PC-9 (cell line): ENCODE measurements at regions not wholly inside any gene's neighbourhood (a gene's known extent, or its start where the extent isn't known, plus 50 kb on each side); places are given as distances from the start of the nearest gene placed in this dataset.

ENCODE experiments used
- BruUV-seq: library from RNA; stranded (reverse); fragments of 400-500 nt; replicated peaks from 2 replicates; lab custom pipeline; 2021; lab: Mats Ljungman, UMichigan
- CTCF ChIA-PET: fragments of 300-600 bp; sonication (Branson Sonifier 250); formaldehyde crosslinking; loops from one replicate; lab custom pipeline; 2022; ENCODE audit warnings: antibody characterized with exemption; lab: Charles Lee
- POLR2A ChIA-PET: fragments of 300-600 bp; sonication (Branson Sonifier 250); formaldehyde crosslinking; loops from one replicate; lab custom pipeline; 2022; ENCODE audit warnings: antibody characterized with exemption; ENCODE audit not compliant: unreplicated experiment; lab: Charles Lee
- DNase-seq, 2 experiments: peaks; one replicate each; pipeline versions ENCODE4 v3.0.0 to v3.0.0-alpha.2; 2015 to 2022; ENCODE audit warnings: mixed read lengths in 1 of 2
- H2AFZ ChIP-seq: fragments of 200-600 bp; sonication (generic); 2 replicates; pipeline ENCODE4 v1.8.1; 2017; ENCODE audit warnings: antibody characterized with exemption
- H3F3A ChIP-seq: fragments of 200-600 bp; sonication (generic); 2 replicates; pipeline ENCODE4 v1.8.1; 2017; ENCODE audit warnings: antibody characterized with exemption, mild to moderate bottlenecking, low read depth; ENCODE audit not compliant: insufficient read depth
- H3K27ac ChIP-seq: fragments of 200-600 bp; sonication (generic); 2 replicates; pipeline ENCODE4 v1.6.1; 2016; ENCODE audit warnings: mixed run types
- H3K27me3 ChIP-seq: fragments of 200-600 bp; sonication (generic); 2 replicates; pipeline ENCODE4 v1.6.1; 2016; ENCODE audit warnings: low read depth, mixed run types; ENCODE audit not compliant: insufficient read depth
- H3K36me3 ChIP-seq: fragments of 200-600 bp; sonication (generic); 2 replicates; pipeline ENCODE4 v1.6.1; 2016; ENCODE audit warnings: low read depth, mixed run types
- H3K4me1 ChIP-seq: fragments of 200-600 bp; sonication (generic); replicated peaks from 2 replicates; pipeline ENCODE4 v1.6.1; 2016; ENCODE audit warnings: mixed run types; ENCODE audit not compliant: insufficient read depth
- H3K4me2 ChIP-seq: fragments of 200-600 bp; sonication (generic); 2 replicates; pipeline ENCODE4 v1.6.1; 2017; ENCODE audit warnings: mixed run types
- H3K4me3 ChIP-seq: fragments of 200-600 bp; sonication (generic); 2 replicates; pipeline ENCODE4 v1.6.1; 2016; ENCODE audit warnings: mixed run types
- H3K79me2 ChIP-seq: fragments of 200-600 bp; sonication (generic); 2 replicates; pipeline ENCODE4 v1.6.1; 2017; ENCODE audit warnings: low read depth, mixed run types
- H3K9me2 ChIP-seq: fragments of 200-600 bp; sonication (generic); 2 replicates; pipeline ENCODE4 v1.8.1; 2017; ENCODE audit warnings: mild to moderate bottlenecking; ENCODE audit not compliant: insufficient read depth
- H3K9me3 ChIP-seq: fragments of 200-600 bp; sonication (generic); 2 replicates; pipeline ENCODE4 v1.8.1; 2016; ENCODE audit warnings: low read depth; ENCODE audit not compliant: insufficient read depth
- H4K20me1 ChIP-seq: fragments of 200-600 bp; sonication (generic); 2 replicates; pipeline ENCODE4 v1.8.1; 2017; ENCODE audit not compliant: insufficient read depth
- EZH2 ChIP-seq: fragments of 200-600 bp; sonication (generic); IDR thresholded peaks from 2 replicates; pipeline ENCODE4 v1.8.0; 2017; ENCODE audit warnings: antibody characterized with exemption, low read depth
- intact Hi-C: fragments of 100-400 bp; cut with micrococcal nuclease; formaldehyde crosslinking; loops from one replicate; pipeline ENCODE4 v1.10.0; 2022; ENCODE audit not compliant: unreplicated experiment
- TF ChIP-seq, protein P1 (sequence below): fragments of 200-600 bp; sonication (generic); conservative IDR thresholded peaks from 2 replicates; pipeline ENCODE4 v1.6.1; 2017; ENCODE audit warnings: mixed run types, antibody characterized with exemption, mild to moderate bottlenecking, moderate library complexity

DNA sequence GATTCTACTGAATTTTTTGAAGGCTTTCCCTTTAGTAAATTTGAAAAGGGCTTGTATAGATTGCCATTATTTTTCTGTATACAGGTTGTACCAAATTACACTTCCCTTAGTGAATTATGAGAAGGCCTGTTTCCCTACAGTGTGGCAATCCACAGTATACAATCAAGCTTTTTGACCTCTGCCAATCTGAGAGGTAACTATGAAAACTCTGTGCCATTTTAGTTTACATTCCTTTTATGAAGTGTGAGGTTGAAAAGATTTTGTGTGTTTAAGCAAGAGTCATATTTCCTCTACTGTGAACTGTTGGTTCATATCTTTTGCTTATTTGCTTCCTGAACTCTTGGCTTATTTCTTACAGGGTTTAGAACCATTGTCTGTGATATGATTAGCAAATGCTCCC is 432.5 kb downstream of the KCNA4 start:
- POLR2A ChIA-PET: no interaction called here
- CTCF ChIA-PET: no interaction called here
- TF ChIP-seq, protein P1, sequence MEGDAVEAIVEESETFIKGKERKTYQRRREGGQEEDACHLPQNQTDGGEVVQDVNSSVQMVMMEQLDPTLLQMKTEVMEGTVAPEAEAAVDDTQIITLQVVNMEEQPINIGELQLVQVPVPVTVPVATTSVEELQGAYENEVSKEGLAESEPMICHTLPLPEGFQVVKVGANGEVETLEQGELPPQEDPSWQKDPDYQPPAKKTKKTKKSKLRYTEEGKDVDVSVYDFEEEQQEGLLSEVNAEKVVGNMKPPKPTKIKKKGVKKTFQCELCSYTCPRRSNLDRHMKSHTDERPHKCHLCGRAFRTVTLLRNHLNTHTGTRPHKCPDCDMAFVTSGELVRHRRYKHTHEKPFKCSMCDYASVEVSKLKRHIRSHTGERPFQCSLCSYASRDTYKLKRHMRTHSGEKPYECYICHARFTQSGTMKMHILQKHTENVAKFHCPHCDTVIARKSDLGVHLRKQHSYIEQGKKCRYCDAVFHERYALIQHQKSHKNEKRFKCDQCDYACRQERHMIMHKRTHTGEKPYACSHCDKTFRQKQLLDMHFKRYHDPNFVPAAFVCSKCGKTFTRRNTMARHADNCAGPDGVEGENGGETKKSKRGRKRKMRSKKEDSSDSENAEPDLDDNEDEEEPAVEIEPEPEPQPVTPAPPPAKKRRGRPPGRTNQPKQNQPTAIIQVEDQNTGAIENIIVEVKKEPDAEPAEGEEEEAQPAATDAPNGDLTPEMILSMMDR: no peak
- no peak for TF ChIP-seq EZH2
- no peak overlapping the region for H2AFZ ChIP-seq
- H3K27ac ChIP-seq: no peak overlapping the region
- DNase-seq: no peak
- no peaks in the 10 kb centered on the region for H3K36me3 ChIP-seq
- no peaks in the 10 kb centered on the region for H3K27me3 ChIP-seq
- H3F3A ChIP-seq: no peaks in the 10 kb centered on the region
- H4K20me1 ChIP-seq: no peaks in the 10 kb centered on the region; the same call in 1 of the 2 replicates
- no peaks in the 10 kb centered on the region for H3K4me1 ChIP-seq
- H3K9me3 ChIP-seq: no peaks in the 10 kb centered on the region
- BruUV-seq: no TSS peak
- no peak overlapping the region for H3K4me2 ChIP-seq
- H3K9me2 ChIP-seq: 0 out of 2 replicates have a peak, but pooled peaks cover 4% of the 10 kb centered on the region
- intact Hi-C loops: no loop called here
- H3K4me3 ChIP-seq: no peak overlapping the region
- H3K79me2 ChIP-seq: no peaks in the 10 kb centered on the region

- Histone ChIP-seq H3K9me3 (no peaks in the 10 kb centered on the region), H3K4me1 (no peaks in the 10 kb centered on the region), H3K4me3 (no peak overlapping the region), H3F3A (no peaks in the 10 kb centered on the region), H3K79me2 (no peaks in the 10 kb centered on the region), H3K36me3 (no peaks in the 10 kb centered on the region), H3K9me2 (0 out of 2 replicates have a peak, but pooled peaks cover 6% of the 10 kb centered on the region), H3K4me2 (no peak overlapping the region), H3K27ac (no peak overlapping the region), H2AFZ (no peak overlapping the region), H4K20me1 (no peaks in the 10 kb centered on the region; the same call in 1 of the 2 replicates), H3K27me3 (no peaks in the 10 kb centered on the region)
- no TSS peak for BruUV-seq
- intact Hi-C loops: no loop called here
- ChIA-PET POLR2A (interaction anchor here (0.6 kb wide), 1 partner anchor 1094 kb away, joined by 6 read pairs; no protein-coding TSS in a partner anchor), CTCF (interaction anchor here (0.5 kb wide), 1 partner anchor 306 kb away, joined by 3 read pairs; no protein-coding TSS in a partner anchor)
- TF ChIP-seq EZH2: no peak
- TF ChIP-seq, protein P1: no peak
- DNase-seq: no peak
Observed at GRCh38 chr11:29578806-29579205, 438.0 kb downstream of the KCNA4 start.

DNA sequence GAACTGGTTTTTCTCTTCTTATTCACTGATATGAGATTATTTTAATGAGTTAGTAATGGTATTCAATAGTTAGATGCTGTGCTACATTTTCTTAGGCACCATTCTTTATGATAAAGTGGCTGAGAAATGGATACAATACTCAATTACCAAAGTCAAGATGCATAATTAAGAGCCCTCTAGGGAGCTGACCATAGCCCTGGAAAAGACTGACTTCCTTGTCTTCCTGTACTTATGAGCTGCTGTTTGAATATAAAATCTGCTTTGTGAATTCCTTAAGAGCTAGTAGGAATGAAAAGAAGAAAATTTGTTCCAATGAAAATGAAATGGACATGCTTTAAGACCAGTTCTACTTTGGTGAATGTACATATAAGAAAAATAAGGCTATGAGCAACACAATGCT is 452.3 kb downstream of the KCNA4 start:
- no TSS peak for BruUV-seq

More for the DNA sequence above, 452.3 kb downstream of the KCNA4 start:
- Histone ChIP-seq H3K9me3 (no peaks in the 10 kb centered on the region), H3K9me2 (0 out of 2 replicates have a peak, but pooled peaks cover 9% of the 10 kb centered on the region), H4K20me1 (no peaks in the 10 kb centered on the region), H3K4me2 (no peak overlapping the region), H3K27ac (no peak overlapping the region), H3K36me3 (no peaks in the 10 kb centered on the region), H3K27me3 (no peaks in the 10 kb centered on the region), H3K79me2 (no peaks in the 10 kb centered on the region), H3F3A (no peaks in the 10 kb centered on the region), H3K4me1 (no peaks in the 10 kb centered on the region), H3K4me3 (no peak overlapping the region), H2AFZ (no peak overlapping the region)
- ChIA-PET CTCF (no interaction called here), POLR2A (no interaction called here)
- TF ChIP-seq, protein P1: no peak
- TF ChIP-seq EZH2: no peak
- no peak for DNase-seq
- intact Hi-C loops: no loop called here
